IPS-NIHi7 (cell line): ENCODE measurements at regions not wholly inside any gene's neighbourhood (a gene's known extent, or its start where the extent isn't known, plus 50 kb on each side); places are given as distances from the start of the nearest gene placed in this dataset.

Experiments used
- DNase-seq: peaks from one replicate; pipeline ENCODE4 v3.0.0; 2012; ENCODE audit warnings: mixed read lengths; ENCODE audit errors: extremely low spot score

DNA sequence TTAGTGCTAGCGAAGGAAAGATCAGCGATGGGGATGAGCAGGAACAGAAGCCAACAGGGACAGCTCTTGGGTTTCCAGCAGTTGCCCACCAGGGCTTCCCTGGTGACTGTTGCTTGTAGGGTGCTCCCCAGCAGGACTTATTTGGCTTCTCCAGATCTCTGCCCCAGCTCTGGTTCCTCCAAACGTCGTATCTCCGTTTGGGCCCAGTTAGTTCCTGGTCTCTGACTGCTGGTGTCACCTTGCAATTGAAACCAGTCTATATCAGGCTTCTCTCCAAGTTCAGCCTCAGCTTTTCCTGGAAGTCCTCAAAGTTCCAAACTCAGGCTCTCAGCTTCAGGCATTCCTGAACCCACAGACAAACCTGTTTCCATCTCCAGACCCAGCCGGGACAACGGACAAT lies 70.8 kb upstream of the NXT1 start:
- DNase-seq: no peak

GRCh38 chr20:23278172-23278571 lies 72.4 kb upstream of the NXT1 start:
- no peak for DNase-seq

- DNase-seq: no peak
Measured at GRCh38 chr20:23277316-23277715, 73.3 kb upstream of the NXT1 start.

DNA sequence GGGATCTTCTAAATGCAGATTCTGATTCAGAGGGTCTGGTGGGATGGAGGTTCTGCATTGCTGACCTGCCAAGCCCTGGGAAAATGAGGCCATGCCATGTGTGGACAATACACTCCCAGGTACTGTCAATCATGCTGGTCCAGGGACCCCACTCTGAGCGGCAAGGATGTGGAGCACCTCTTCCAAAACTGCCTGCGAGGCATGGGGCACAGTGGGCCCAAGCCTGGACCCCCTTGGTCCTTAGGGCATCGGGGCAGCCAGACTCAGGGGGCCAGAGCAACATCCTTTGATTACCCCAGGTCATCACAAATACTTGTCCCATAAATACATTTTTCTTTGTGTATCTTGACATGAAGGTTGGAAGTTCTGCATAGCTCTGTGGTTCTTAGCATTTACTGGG lies 76.8 kb upstream of the NXT1 start:
- no peak for DNase-seq

DNA sequence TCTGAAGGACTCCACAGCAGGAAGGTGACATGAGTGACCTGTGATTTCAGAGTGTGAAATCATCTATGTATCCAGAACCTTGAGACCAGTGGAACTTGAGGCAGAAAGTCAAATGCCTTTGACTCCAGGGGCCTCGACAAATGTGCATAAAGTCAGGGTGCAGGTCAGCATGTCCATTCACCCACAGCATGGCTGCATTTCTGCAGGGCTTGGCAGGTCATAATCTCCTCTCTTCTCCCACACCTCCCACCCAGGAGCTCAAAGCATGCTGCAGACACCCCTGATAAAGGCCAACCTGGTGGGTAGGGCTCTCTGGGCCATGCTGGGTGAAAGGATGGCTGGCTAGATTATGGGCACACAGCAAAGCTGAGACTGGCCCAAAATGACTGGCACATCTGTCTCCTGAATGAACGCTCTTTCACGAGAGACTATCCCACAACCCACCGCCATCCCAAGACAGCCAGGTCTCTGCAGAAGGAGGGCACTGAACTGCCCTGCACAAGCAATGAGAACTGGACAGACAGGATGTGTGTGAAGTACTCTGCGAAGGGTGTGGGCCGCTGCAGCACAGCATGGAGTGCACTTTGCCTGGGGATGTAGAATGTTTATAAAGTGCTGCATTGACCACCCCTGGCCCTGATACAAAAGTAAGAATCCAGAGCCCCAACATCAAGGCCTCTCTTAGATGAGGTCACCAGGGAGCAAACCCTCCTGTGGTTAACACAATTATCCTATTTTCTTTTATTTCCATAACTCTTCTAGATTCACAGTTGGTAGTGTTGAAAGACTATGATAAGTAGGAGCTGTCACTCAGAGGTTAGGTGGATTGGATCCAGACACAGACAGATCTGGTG lies 78.2 kb upstream of the NXT1 start:
- no peak for DNase-seq

DNA sequence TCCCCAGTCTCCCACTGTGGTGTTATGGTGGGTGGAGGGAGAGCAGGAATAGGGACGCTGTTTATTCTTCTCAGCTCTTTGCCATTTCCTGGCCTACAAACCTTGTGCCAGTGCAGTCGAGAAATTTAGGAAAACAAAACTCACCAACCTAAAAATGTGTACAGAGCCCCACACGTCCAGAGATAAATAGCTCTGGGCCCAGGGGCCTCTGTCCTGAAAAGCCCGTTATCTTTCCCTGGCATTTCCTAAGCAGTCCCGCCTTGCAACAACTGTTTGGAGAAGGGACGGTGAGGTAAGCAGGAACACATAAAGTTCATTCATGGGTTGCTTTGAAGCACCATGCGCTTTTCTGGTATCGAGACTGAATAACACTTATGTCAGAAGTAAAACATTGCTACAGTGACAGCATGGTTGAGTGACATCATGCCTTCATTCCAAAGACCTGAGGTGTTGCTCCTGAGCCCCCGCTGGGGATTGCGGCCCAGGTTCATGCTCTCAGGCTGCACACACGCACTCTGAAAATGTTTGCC lies 80.1 kb upstream of the NXT1 start:
- DNase-seq: no peak

DNA sequence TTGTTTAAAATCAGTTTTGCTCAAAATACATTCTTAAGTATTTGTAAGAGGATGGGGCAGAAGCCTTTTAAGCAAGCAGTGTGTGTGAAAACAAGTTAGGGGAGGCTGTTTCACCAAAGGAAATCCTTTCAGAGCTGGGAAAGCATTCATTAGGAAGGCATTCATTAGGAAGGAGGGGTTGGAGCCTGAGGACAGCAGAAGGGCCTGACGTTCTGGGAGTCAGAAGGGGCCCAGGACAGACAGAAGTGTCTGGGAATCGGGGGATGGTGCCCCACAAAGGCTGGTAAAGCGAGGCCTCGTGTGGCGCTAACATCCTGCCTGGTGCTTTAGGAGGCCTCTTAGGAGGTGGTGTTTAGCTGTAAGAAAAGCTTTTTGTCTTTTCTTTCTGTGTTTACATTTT lies 80.6 kb upstream of the NXT1 start:
- DNase-seq: no peak

GRCh38 chr20:23268792-23269354 lies 81.7 kb upstream of the NXT1 start:
- DNase-seq: no peak

- no peak for DNase-seq
Measured at GRCh38 chr20:23267909-23268308, 82.7 kb upstream of the NXT1 start.

GRCh38 chr20:23266530-23267398 lies 83.8 kb upstream of the NXT1 start:
- DNase-seq: no peak

DNA sequence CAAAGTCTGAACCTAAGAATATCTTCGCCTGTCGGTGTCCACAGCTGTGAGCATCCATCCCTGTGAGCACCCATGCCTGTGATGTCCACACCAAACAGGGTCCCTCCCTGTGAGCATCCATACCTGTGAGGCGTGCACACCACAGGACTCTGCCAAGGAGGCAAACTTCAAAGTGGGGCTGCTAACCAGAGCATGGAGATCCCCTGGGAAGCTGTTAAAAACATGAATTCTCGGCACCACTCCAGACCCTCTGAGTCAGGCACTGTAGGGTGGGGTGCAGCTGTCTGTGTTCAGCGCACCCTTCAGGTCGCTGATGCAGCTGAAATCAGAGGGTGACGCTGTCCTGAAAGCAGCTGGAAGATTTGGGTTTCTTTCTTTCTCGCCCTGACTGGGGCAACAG lies 85.4 kb upstream of the NXT1 start:
- no peak for DNase-seq

DNA sequence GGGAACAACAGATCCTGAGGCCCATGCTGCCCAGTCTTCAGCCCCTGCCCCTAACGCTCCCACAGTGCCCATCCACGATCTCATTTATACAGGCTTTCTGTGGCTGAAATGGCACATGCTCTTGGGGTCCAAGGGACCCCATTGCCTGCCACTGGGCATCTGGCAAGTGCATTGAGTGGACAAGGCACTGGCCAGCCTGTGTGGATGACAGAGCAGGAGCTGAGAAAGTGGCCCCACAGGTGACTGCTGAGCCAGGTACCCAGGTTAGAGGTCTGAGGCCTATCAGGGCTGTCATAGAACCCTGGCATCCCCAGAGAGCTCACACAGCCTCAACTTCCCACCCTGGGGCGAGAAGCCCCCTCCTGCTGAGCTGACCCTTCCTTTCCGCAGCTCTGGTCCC lies 86.0 kb upstream of the NXT1 start:
- DNase-seq: no peak

GRCh38 chr20:23260181-23260840 lies 90.3 kb upstream of the NXT1 start:
- DNase-seq: no peak

DNA sequence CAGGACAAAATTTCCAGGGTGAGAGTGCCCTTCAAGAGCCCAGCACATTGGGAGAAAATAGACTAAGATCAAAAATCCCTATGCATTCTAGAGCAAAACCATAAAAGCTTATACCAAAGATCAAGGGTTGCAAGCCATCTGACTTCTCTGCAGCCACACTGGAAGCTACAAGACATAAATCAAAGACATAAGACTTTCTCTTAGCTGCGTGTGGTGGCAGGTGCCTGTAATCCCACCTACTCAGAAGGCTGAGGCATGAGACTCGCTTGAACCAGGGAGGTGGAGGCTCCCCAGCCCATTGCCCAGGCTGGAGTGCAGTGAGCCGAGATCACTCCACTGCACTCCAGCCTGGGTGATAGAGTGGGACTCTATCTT lies 91.9 kb upstream of the NXT1 start:
- DNase-seq: no peak

- no peak for DNase-seq
Measured at GRCh38 chr20:23257848-23258746, 92.5 kb upstream of the NXT1 start.

DNA sequence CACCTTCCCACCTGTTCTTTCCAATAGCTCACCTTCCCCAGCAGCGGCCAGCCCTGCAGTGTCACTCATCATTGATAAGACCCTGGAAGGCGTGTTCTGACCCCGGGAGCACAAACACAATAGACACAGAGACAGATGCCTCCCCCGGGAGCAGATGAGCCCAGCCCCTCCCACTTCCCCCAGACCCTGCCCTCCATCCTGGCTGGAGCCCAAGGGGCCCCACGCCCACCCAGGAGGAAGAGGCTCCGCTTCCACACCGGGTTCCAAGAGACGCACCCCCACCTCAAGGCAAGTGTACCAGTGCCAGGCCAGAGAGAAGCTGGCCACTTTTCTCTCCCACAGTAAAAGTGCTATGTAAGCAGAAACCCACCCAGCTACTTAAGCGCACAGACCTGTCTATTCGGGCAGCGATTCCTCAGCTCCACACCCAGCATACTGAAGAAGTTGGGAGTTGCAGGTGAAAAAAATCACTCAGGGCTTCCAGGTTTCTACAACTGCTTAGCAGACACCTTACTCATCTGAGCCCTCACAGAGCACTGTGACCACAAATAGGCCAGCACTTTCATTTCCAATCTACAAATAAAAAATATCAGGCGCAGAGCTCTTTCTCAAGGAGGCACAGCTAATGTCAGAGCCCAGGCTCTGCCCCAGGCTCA lies 93.4 kb upstream of the NXT1 start:
- DNase-seq: no peak

- no peak for DNase-seq
Measured at GRCh38 chr20:23255716-23256385, 94.7 kb upstream of the NXT1 start.

- DNase-seq: no peak
Measured at GRCh38 chr20:23255106-23255505, 95.5 kb upstream of the NXT1 start.

DNA sequence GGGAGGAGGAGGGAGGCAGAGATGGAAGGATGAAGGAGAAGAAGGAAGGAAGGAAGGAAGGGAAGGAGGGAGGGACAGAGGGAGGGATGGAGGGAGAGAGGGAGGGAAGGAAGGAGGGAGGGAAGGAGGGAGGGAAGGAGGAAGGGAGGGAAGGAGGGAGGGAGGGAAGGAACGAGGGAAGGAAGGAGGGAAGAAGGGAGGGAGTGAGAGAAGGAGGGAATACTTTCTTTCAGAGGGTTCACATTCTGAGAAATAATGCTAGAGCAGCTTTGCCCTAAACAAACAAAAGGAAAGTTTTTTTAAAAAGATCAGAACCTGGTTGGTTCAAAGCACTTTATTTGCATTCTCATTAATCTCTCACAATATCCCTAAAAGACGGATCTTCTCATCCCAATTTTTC lies 96.1 kb upstream of the NXT1 start:
- no peak for DNase-seq

GRCh38 chr20:23254034-23254433 lies 96.6 kb upstream of the NXT1 start:
- DNase-seq: no peak
